GM12878 (cell line): ENCODE measurements at regions not wholly inside any gene's neighbourhood (a gene's known extent, or its start where the extent isn't known, plus 50 kb on each side); places are given as distances from the start of the nearest gene placed in this dataset.
A peak's percentile ranks its signal among the peaks of the same experiment; 100 is the strongest.
"Not testable (repeated sequence)": the region's sequence is repeated elsewhere in the genome, so short reads cannot be mapped to it uniquely, and the experiment has no call there.

Experiments
- ATAC-seq: fragments of 200-7000 bp; cut with Tn5 transposase; 3 replicates; pipeline ENCODE4 v1.9.1; 2020; ENCODE audit warnings: mild to moderate bottlenecking, moderate library complexity
- BruUV-seq: library from RNA; stranded (reverse); fragments of 400-500 nt; replicated peaks from 2 replicates; lab custom pipeline; 2021; lab: Mats Ljungman, UMichigan
- CTCF ChIA-PET: fragments of 300-600 bp; sonication (Branson Sonifier 250); formaldehyde crosslinking; extraction: SDS; loops from one replicate; lab custom pipeline; 2021; ENCODE audit warnings: inconsistent platforms; lab: Yijun Ruan, JAX
- POLR2A ChIA-PET: fragments of 350-600 bp; formaldehyde crosslinking; extraction: SDS; loops from one replicate; lab custom pipeline; 2021; ENCODE audit warnings: inconsistent platforms; lab: Charles Lee
- RAD21 ChIA-PET: fragments of 300-600 bp; sonication (Branson Sonifier 250); formaldehyde crosslinking; loops from one replicate; lab custom pipeline; 2023; ENCODE audit warnings: antibody characterized with exemption; ENCODE audit not compliant: unreplicated experiment; lab: Charles Lee
- SMC1A ChIA-PET: fragments of 300-600 bp; sonication (Branson Sonifier 250); formaldehyde crosslinking; loops from one replicate; lab custom pipeline; 2023; ENCODE audit not compliant: unreplicated experiment, uncharacterized antibody; lab: Charles Lee
- DNase-seq: peaks from one replicate; pipeline ENCODE4 v3.0.0-alpha.2; 2011; ENCODE audit warnings: low read depth, low spot score
- FAIRE-seq: peaks from 3 replicates; lab custom pipeline; 2011; peaks lifted over from hg19 to GRCh38; lab: Jason Lieb, UNC
- H2AFZ ChIP-seq: 2 replicates; pipeline ENCODE4 v1.6.0; 2011; ENCODE audit warnings: low read depth, low read length, control low read depth; ENCODE audit not compliant: control insufficient read depth
- H3K27ac ChIP-seq: 2 replicates; pipeline ENCODE4 v1.5.1; 2011; ENCODE audit warnings: control low read depth; ENCODE audit not compliant: control insufficient read depth, insufficient read depth
- H3K27me3 ChIP-seq, 2 experiments: replicated peaks in 1 of 2; 2 replicates each; pipeline versions ENCODE4 v1.6.0 to v1.6.1; 2011; ENCODE audit warnings: low read length in 1 of 2; ENCODE audit not compliant: control insufficient read depth in 2 of 2, insufficient read depth in 2 of 2
- H3K36me3 ChIP-seq, 2 experiments: 2 replicates each; pipeline ENCODE4 v1.5.1; 2011; ENCODE audit warnings: low read length in 1 of 2; ENCODE audit not compliant: control insufficient read depth in 2 of 2, insufficient read depth in 2 of 2
- H3K4me1 ChIP-seq: 2 replicates; pipeline ENCODE4 v1.6.1; 2011; ENCODE audit warnings: mild to moderate bottlenecking, low read length, moderate library complexity, mixed read lengths; ENCODE audit not compliant: control insufficient read depth, insufficient read depth
- H3K4me2 ChIP-seq: 2 replicates; pipeline ENCODE4 v1.6.0; 2011; ENCODE audit warnings: control low read depth; ENCODE audit not compliant: control insufficient read depth, insufficient read depth
- H3K4me3 ChIP-seq: fragments of 200-600 bp; sonication (generic); 2 replicates; pipeline ENCODE4 v1.5.1; 2016
- H3K79me2 ChIP-seq: 2 replicates; pipeline ENCODE4 v1.6.0; 2011; ENCODE audit warnings: low read length; ENCODE audit not compliant: control insufficient read depth, insufficient read depth
- H3K9ac ChIP-seq: 2 replicates; pipeline ENCODE4 v1.8.0; 2011; ENCODE audit warnings: low read length, control low read depth, mixed read lengths; ENCODE audit not compliant: control insufficient read depth, insufficient read depth
- H3K9me3 ChIP-seq: replicated peaks from 3 replicates; pipeline ENCODE4 v1.5.1; 2011; ENCODE audit warnings: mild to moderate bottlenecking, low read length; ENCODE audit not compliant: control insufficient read depth, insufficient read depth
- H4K20me1 ChIP-seq: 2 replicates; pipeline ENCODE4 v1.6.0; 2011; ENCODE audit not compliant: control insufficient read depth, insufficient read depth
- BRCA1 ChIP-seq: IDR thresholded peaks from 2 replicates; pipeline ENCODE4 v1.6.1; 2011; ENCODE audit warnings: low read depth, low read length, improper control_type of control experiment
- CBFB ChIP-seq: IDR thresholded peaks from 2 replicates; pipeline ENCODE4 v1.6.1; 2016; ENCODE audit warnings: antibody characterized with exemption, low read depth
- CBX3 ChIP-seq: fragments of 200-600 bp; sonication (generic); IDR thresholded peaks from 2 replicates; pipeline ENCODE4 v1.6.1; 2016; ENCODE audit warnings: low read depth, borderline replicate concordance
- CBX5 ChIP-seq: sonication (generic); IDR thresholded peaks from 2 replicates; pipeline ENCODE4 v1.6.1; 2016; ENCODE audit warnings: low read depth, moderate library complexity, mild to moderate bottlenecking, inconsistent platforms
- DPF2 ChIP-seq: fragments of 450-650 bp; IDR thresholded peaks from 2 replicates; pipeline ENCODE4 v1.6.1; 2017; ENCODE audit warnings: mild to moderate bottlenecking
- EED ChIP-seq: sonication (generic); IDR thresholded peaks from 2 replicates; pipeline ENCODE4 v1.6.1; 2016; ENCODE audit warnings: antibody characterized with exemption, low read depth
- IKZF1 ChIP-seq: fragments of 450-650 bp; conservative IDR thresholded peaks from 2 replicates; pipeline ENCODE4 v1.6.1; 2017; ENCODE audit warnings: antibody characterized with exemption, mild to moderate bottlenecking
- LARP7 ChIP-seq: fragments of 450-650 bp; IDR thresholded peaks from 2 replicates; pipeline ENCODE4 v1.6.1; 2017; ENCODE audit warnings: mild to moderate bottlenecking
- MEF2A ChIP-seq: IDR thresholded peaks from 2 replicates; pipeline ENCODE4 v1.6.1; 2011; ENCODE audit warnings: low read depth, mild to moderate bottlenecking, low read length, moderate library complexity; ENCODE audit not compliant: insufficient read depth
- NRF1 ChIP-seq: conservative IDR thresholded peaks from 2 replicates; pipeline ENCODE4 v1.6.1; 2011; ENCODE audit warnings: mild to moderate bottlenecking, low read depth, low read length, improper control_type of control experiment
- PAX5 ChIP-seq: IDR thresholded peaks from 2 replicates; pipeline ENCODE4 v1.6.1; 2011; ENCODE audit warnings: low read depth, low read length, borderline replicate concordance
- RELA ChIP-seq: fragments of 450-650 bp; IDR thresholded peaks from 2 replicates; pipeline ENCODE4 v1.8.0; 2014; ENCODE audit warnings: borderline replicate concordance; ENCODE audit not compliant: partially characterized antibody
- STAT1 ChIP-seq: fragments of 450-650 bp; conservative IDR thresholded peaks from 2 replicates; pipeline ENCODE4 v1.6.1; 2014; ENCODE audit warnings: antibody characterized with exemption, mild to moderate bottlenecking
- ZNF622 ChIP-seq: fragments of 450-650 bp; IDR thresholded peaks from 2 replicates; pipeline ENCODE4 v1.6.1; 2017; ENCODE audit warnings: mild to moderate bottlenecking, inconsistent platforms
- ZSCAN29 ChIP-seq: fragments of 450-650 bp; IDR thresholded peaks from 2 replicates; pipeline ENCODE4 v1.6.1; 2017; ENCODE audit warnings: mild to moderate bottlenecking, moderate library complexity
- WGBS: methylation state at CpG from one replicate; pipeline ENCODE4 v1.1.6; 2016; ENCODE audit warnings: low lambda C conversion rate; ENCODE audit not compliant: insufficient replicate concordance, insufficient coverage; ENCODE audit errors: missing lambda C conversion rate; 5-methylcytosine and 5-hydroxymethylcytosine counted together
- in situ Hi-C: fragments of 300-500 bp; cut with MboI; formaldehyde crosslinking; loops from 9 replicates; pipeline ENCODE4 v1.14.3; 2018; ENCODE audit warnings: mixed read lengths
- intact Hi-C: fragments of 100-400 bp; cut with micrococcal nuclease; formaldehyde crosslinking; loops from one replicate; pipeline ENCODE4 v1.14.2; 2022; ENCODE audit not compliant: unreplicated experiment
- TF ChIP-seq, protein P1 (sequence below): IDR thresholded peaks from 2 replicates; pipeline ENCODE4 v1.6.1; 2011; ENCODE audit warnings: low read depth, low read length, improper control_type of control experiment, borderline replicate concordance
- TF ChIP-seq, protein P2 (sequence below): fragments of 450-650 bp; IDR thresholded peaks from 2 replicates; pipeline ENCODE4 v1.6.1; 2016; ENCODE audit warnings: mild to moderate bottlenecking

DNA sequence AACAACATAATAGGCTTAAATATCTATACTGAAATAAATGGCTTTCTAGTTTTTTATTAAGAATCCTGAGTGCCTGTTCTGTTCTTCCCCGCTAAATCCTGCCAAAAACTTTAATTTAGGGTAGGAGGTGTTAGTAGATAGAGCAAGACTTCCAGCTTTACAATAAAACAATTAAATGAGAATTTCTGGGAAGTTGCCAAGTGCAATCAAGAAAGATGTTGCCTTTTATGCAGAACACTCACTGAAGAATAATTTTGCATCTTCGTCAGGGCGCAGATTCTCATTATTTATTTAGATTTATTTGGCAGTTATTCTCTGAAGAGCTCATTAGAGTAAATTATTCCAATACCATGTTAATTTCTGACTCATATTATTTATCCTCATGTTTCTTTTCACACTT, 103.2 kb upstream of the GPR141 start:
- no TSS peak for BruUV-seq
- SMC1A ChIA-PET = interaction anchor here (1.3 to 4.7 kb wide), 4 partner anchors 8 to 21 kb away, joined by 3 to 18 read pairs (median 4); no protein-coding TSS in a partner anchor
- DNase-seq (no peak), FAIRE-seq (no peak)
- Histone ChIP-seq H3K9me3 (no peaks in the 10 kb centered on the region), H3K9ac (no peak overlapping the region), H3K36me3 (no peaks in the 10 kb centered on the region), H3K4me3 (no peak overlapping the region), H3K27me3 (no peaks in the 10 kb centered on the region; a peak in 1 of 4 replicates), H2AFZ (no peak overlapping the region), H4K20me1 (no peaks in the 10 kb centered on the region)
- intact Hi-C loops = no loop called here
- in situ Hi-C loops = no loop called here
- 37% methylated on average over 3 of the region's 3 CpGs for WGBS
- TF ChIP-seq EED (no peak), RELA (no peak), ZSCAN29 (no peak), NRF1 (no peak), STAT1 (no peak), LARP7 (no peak), ZNF622 (no peak), MEF2A (no peak), CBX3 (no peak), BRCA1 (no peak), PAX5 (no peak), IKZF1 (no peak), CBFB (no peak), CBX5 (no peak), DPF2 (no peak)
- TF ChIP-seq, protein P1, sequence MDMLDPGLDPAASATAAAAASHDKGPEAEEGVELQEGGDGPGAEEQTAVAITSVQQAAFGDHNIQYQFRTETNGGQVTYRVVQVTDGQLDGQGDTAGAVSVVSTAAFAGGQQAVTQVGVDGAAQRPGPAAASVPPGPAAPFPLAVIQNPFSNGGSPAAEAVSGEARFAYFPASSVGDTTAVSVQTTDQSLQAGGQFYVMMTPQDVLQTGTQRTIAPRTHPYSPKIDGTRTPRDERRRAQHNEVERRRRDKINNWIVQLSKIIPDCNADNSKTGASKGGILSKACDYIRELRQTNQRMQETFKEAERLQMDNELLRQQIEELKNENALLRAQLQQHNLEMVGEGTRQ = no peak
- TF ChIP-seq, protein P2, sequence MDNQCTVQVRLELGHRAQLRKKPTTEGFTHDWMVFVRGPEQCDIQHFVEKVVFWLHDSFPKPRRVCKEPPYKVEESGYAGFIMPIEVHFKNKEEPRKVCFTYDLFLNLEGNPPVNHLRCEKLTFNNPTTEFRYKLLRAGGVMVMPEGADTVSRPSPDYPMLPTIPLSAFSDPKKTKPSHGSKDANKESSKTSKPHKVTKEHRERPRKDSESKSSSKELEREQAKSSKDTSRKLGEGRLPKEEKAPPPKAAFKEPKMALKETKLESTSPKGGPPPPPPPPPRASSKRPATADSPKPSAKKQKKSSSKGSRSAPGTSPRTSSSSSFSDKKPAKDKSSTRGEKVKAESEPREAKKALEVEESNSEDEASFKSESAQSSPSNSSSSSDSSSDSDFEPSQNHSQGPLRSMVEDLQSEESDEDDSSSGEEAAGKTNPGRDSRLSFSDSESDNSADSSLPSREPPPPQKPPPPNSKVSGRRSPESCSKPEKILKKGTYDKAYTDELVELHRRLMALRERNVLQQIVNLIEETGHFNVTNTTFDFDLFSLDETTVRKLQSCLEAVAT = no peak
- TF ChIP-seq, all 136 proteins: peak for 0
- Histone ChIP-seq H3K4me1 (no peaks in the 10 kb centered on the region), H3K27ac (no peak overlapping the region), H3K79me2 (no peaks in the 10 kb centered on the region), H3K4me2 (no peak overlapping the region)
- ChIA-PET RAD21 (no interaction called here), CTCF (interaction anchor here (0.6 kb wide), 2 partner anchors 59 to 198 kb away, joined by 3 read pairs; no protein-coding TSS in a partner anchor), POLR2A (no interaction called here)
- no peak for ATAC-seq

DNA sequence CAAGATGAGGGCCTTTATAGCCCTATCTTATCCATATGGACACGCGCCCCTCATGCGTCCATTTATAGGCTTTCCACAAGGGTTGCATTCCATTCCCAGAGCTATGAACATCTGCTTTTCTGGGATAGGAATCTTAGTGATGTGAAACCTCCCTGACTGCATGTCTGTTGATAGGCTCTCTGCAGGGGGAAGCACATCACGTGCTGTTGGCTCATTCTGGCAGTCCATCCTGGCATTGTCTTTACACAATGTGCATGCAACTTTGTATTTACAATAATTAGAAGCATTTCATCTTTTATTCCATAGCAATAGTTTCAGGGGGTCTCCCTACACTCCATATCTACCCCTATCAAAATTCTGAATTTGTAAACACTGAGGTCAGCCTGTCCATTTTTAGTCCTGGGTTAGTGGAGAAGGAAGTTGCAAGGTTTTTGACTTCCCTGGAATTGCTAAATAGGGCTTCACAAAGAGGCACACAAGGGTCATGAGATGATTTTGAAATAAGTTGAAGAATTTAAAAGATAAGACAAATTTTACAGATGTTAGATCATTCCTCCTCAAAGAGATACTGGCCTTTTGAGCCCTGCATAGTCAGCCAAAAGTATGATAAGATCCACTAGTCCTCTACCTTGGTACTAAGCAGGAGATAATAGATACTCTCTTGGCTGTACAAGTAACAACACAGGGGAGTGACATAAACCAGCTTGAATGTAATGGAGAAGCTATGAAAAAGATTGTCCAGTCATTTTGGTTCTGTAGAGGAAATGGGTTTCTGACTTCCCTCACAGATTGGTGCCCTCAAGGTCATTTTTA, 98.7 kb upstream of the GPR141 start:
- H3K36me3 ChIP-seq, H3K4me1 ChIP-seq, H4K20me1 ChIP-seq, in situ Hi-C loops, RAD21 ChIA-PET, POLR2A ChIA-PET, ATAC-seq, intact Hi-C loops, H2AFZ ChIP-seq, H3K27me3 ChIP-seq, H3K79me2 ChIP-seq, BruUV-seq, H3K4me3 ChIP-seq, SMC1A ChIA-PET, H3K4me2 ChIP-seq, H3K27ac ChIP-seq, DNase-seq, H3K9ac ChIP-seq, H3K9me3 ChIP-seq: not testable (repeated sequence)
- CTCF ChIA-PET = interaction anchor here (1.7 kb wide), 1 partner anchor 44 kb away, joined by 4 read pairs; no protein-coding TSS in a partner anchor
- FAIRE-seq = peak; percentile 73
- 69% methylated on average over 4 of the region's 4 CpGs for WGBS
